Cardiac fibroblast (primary cell): ENCODE measurements at regions not wholly inside any gene's neighbourhood (a gene's known extent, or its start where the extent isn't known, plus 50 kb on each side); places are given as distances from the start of the nearest gene placed in this dataset.
A peak's percentile ranks its signal among the peaks of the same experiment; 100 is the strongest.

Experiments used
- DNase-seq, 2 donors: peaks; one replicate each; pipeline versions ENCODE4 v3.0.0 to v3.0.0-alpha.2; 2010; ENCODE audit warnings: low read depth in 2 of 2
- H3K4me3 ChIP-seq, 2 donors: replicated peaks in 1 of 2; 1 replicate in 1 of 2; 2 replicates in 1 of 2; pipeline ENCODE4 v1.5.1; 2011; ENCODE audit warnings: low read depth in 2 of 2, low read length in 2 of 2, mild to moderate bottlenecking in 2 of 2, moderate library complexity in 1 of 2
- CTCF ChIP-seq: IDR thresholded peaks from one replicate; pipeline ENCODE4 v1.5.1; 2011; ENCODE audit warnings: low read depth, mild to moderate bottlenecking, low read length, inconsistent platforms

- no peak for DNase-seq
- TF ChIP-seq CTCF = no peak
- H3K4me3 ChIP-seq = no peak overlapping the region
Observed at GRCh38 chr14:73800970-73801515, 50.6 kb upstream of the PTGR2 start.

GRCh38 chr14:73797543-73798265 is 53.9 kb upstream of the PTGR2 start:
- DNase-seq = no peak
- TF ChIP-seq CTCF = no peak
- H3K4me3 ChIP-seq = no peak overlapping the region

- peak; percentile 41 to 61 for DNase-seq
- no peak for TF ChIP-seq CTCF
Observed at GRCh38 chr14:73796893-73797542, 54.6 kb upstream of the PTGR2 start.

GRCh38 chr14:73796415-73796814 is 55.2 kb upstream of the PTGR2 start:
- H3K4me3 ChIP-seq = no peak overlapping the region
- TF ChIP-seq CTCF = no peak
- DNase-seq = no peak

More at GRCh38 chr14:73796893-73797542, 54.6 kb upstream of the PTGR2 start:
- no peak overlapping the region for H3K4me3 ChIP-seq

- H3K4me3 ChIP-seq = no peak overlapping the region
- DNase-seq = peak; percentile 46 to 71
- TF ChIP-seq CTCF = no peak
Observed at GRCh38 chr14:73795974-73796373, 55.7 kb upstream of the PTGR2 start.

GRCh38 chr14:73795466-73795865 is 56.2 kb upstream of the PTGR2 start:
- no peak for TF ChIP-seq CTCF
- no peak overlapping the region for H3K4me3 ChIP-seq
- no peak for DNase-seq
